ENCODE measurements at regions not wholly inside any gene's neighbourhood (a gene's known extent, or its start where the extent isn't known, plus 50 kb on each side); places are given as distances from the start of the nearest gene placed in this dataset.

- Histone ChIP-seq H3K4me1 (no peaks in the 10 kb centered on the region), H3K36me3 (replicated peaks) (no peaks in the 10 kb centered on the region), H3K4me3 (no peak overlapping the region), H3K9me3 (no peaks in the 10 kb centered on the region; the same call in 1 of the 2 replicates), H3K27me3 (ENCODE audit: low read depth) (no peaks in the 10 kb centered on the region)
- in situ Hi-C loops (cut with MboI; ENCODE audit: low sequenced_read_pairs) = no loop called here
- DNase-seq (ENCODE audit: low spot score in 2 of 2) = no peak
Observed at GRCh38 chrX:94400488-94400887, 726.5 kb downstream of the FAM133A start.

GRCh38 chrX:94401426-94401825, 727.4 kb downstream of the FAM133A start:
- no peak overlapping the region for H3K4me3 ChIP-seq
- DNase-seq (ENCODE audit: low spot score in 2 of 2) = no peak
- in situ Hi-C loops (cut with MboI; ENCODE audit: low sequenced_read_pairs) = no loop called here
- no peaks in the 10 kb centered on the region; the same call in 1 of the 2 replicates for H3K9me3 ChIP-seq
- no peaks in the 10 kb centered on the region for H3K4me1 ChIP-seq
- H3K27me3 ChIP-seq (ENCODE audit: low read depth) = no peaks in the 10 kb centered on the region
- H3K36me3 ChIP-seq (replicated peaks) = no peaks in the 10 kb centered on the region

- no peaks in the 10 kb centered on the region for H3K9me3 ChIP-seq
- no peak overlapping the region for H3K4me3 ChIP-seq
- in situ Hi-C loops (cut with MboI; ENCODE audit: low sequenced_read_pairs) = no loop called here
- DNase-seq (ENCODE audit: low spot score in 2 of 2) = no peak
- H3K4me1 ChIP-seq = no peaks in the 10 kb centered on the region
- no peaks in the 10 kb centered on the region for H3K36me3 ChIP-seq (replicated peaks)
- no peaks in the 10 kb centered on the region for H3K27me3 ChIP-seq (ENCODE audit: low read depth)
Observed at GRCh38 chrX:94414746-94415145, 740.7 kb downstream of the FAM133A start.

- no peak for DNase-seq (ENCODE audit: low spot score in 2 of 2)
- Histone ChIP-seq H3K27me3 (ENCODE audit: low read depth) (no peaks in the 10 kb centered on the region), H3K36me3 (replicated peaks) (no peaks in the 10 kb centered on the region), H3K4me3 (no peak overlapping the region), H3K4me1 (no peaks in the 10 kb centered on the region), H3K9me3 (no peaks in the 10 kb centered on the region)
- in situ Hi-C loops (cut with MboI; ENCODE audit: low sequenced_read_pairs) = no loop called here
Observed at GRCh38 chrX:94418065-94418464, 744.1 kb downstream of the FAM133A start.

GRCh38 chrX:94424456-94424855, 750.5 kb downstream of the FAM133A start:
- Histone ChIP-seq H3K27me3 (ENCODE audit: low read depth) (no peaks in the 10 kb centered on the region), H3K36me3 (replicated peaks) (no peaks in the 10 kb centered on the region), H3K4me1 (no peaks in the 10 kb centered on the region), H3K9me3 (no peaks in the 10 kb centered on the region), H3K4me3 (no peak overlapping the region)
- in situ Hi-C loops (cut with MboI; ENCODE audit: low sequenced_read_pairs) = no loop called here
- DNase-seq (ENCODE audit: low spot score in 2 of 2) = no peak

GRCh38 chrX:94430091-94430490, 756.1 kb downstream of the FAM133A start:
- no peaks in the 10 kb centered on the region for H3K36me3 ChIP-seq (replicated peaks)
- no peak overlapping the region for H3K4me3 ChIP-seq
- no peaks in the 10 kb centered on the region for H3K27me3 ChIP-seq (ENCODE audit: low read depth)
- H3K9me3 ChIP-seq = no peaks in the 10 kb centered on the region
- in situ Hi-C loops (cut with MboI; ENCODE audit: low sequenced_read_pairs) = no loop called here
- no peak for DNase-seq (ENCODE audit: low spot score in 2 of 2)
- H3K4me1 ChIP-seq = no peaks in the 10 kb centered on the region

GRCh38 chrX:94435799-94436198, 761.8 kb downstream of the FAM133A start:
- no peaks in the 10 kb centered on the region for H3K36me3 ChIP-seq (replicated peaks)
- in situ Hi-C loops (cut with MboI; ENCODE audit: low sequenced_read_pairs) = no loop called here
- H3K9me3 ChIP-seq = no peaks in the 10 kb centered on the region
- no peaks in the 10 kb centered on the region for H3K4me1 ChIP-seq
- H3K4me3 ChIP-seq = no peak overlapping the region
- H3K27me3 ChIP-seq (ENCODE audit: low read depth) = no peaks in the 10 kb centered on the region
- no peak for DNase-seq (ENCODE audit: low spot score in 2 of 2)

- no peaks in the 10 kb centered on the region for H3K36me3 ChIP-seq (replicated peaks)
- no peak overlapping the region for H3K4me3 ChIP-seq
- no peaks in the 10 kb centered on the region for H3K9me3 ChIP-seq
- DNase-seq (ENCODE audit: low spot score in 2 of 2) = no peak
- H3K27me3 ChIP-seq (ENCODE audit: low read depth) = no peaks in the 10 kb centered on the region
- in situ Hi-C loops (cut with MboI; ENCODE audit: low sequenced_read_pairs) = no loop called here
- H3K4me1 ChIP-seq = no peaks in the 10 kb centered on the region
Observed at GRCh38 chrX:94454159-94454558, 780.2 kb downstream of the FAM133A start.

DNA sequence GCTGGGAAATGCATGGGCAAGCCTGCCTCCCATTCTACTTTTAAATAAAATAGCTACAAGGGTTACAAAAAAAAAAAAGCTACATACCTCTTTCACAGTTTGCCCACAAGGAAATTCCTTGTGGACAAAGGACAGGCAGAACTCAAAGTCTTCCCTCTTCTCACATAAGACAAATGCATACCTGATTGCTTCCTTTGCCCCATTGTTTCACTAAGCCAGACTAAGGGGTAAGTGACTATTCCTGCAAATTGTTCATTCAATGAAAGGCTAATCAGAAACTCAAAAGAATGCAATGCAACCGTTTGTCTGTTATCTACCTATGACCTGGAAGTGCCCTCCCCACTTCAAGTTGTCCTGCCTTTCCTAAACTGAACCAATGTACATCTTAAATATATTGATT, 780.6 kb downstream of the FAM133A start:
- in situ Hi-C loops (cut with MboI; ENCODE audit: low sequenced_read_pairs) = no loop called here
- Histone ChIP-seq H3K4me1 (no peaks in the 10 kb centered on the region), H3K27me3 (ENCODE audit: low read depth) (no peaks in the 10 kb centered on the region), H3K4me3 (no peak overlapping the region), H3K9me3 (no peaks in the 10 kb centered on the region), H3K36me3 (replicated peaks) (no peaks in the 10 kb centered on the region)
- DNase-seq (ENCODE audit: low spot score in 2 of 2) = no peak

DNA sequence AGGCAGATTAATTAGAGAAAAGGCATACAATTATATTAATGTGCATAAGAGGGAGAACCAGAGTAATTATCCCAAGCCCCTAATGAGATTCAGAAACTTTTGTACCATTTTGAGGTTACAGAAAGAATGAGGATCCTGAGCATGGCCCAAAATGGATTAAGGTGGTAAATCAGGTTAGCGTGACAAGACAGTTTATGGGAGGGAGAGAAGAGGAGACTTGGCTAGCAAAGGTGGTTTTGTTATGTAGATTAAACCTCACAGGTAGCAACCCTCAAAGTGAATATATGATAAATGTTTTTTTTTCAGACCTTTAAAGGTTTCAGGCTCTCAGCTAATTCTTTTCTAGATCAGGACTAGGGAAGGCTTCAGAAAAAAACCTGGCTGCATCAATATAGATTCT, 781.8 kb downstream of the FAM133A start:
- no peaks in the 10 kb centered on the region for H3K9me3 ChIP-seq
- DNase-seq (ENCODE audit: low spot score in 2 of 2) = peak in 1 of 2 experiments; percentile 18
- H3K4me1 ChIP-seq = no peaks in the 10 kb centered on the region
- H3K4me3 ChIP-seq = no peak overlapping the region
- H3K27me3 ChIP-seq (ENCODE audit: low read depth) = no peaks in the 10 kb centered on the region
- in situ Hi-C loops (cut with MboI; ENCODE audit: low sequenced_read_pairs) = no loop called here
- H3K36me3 ChIP-seq (replicated peaks) = no peaks in the 10 kb centered on the region

DNA sequence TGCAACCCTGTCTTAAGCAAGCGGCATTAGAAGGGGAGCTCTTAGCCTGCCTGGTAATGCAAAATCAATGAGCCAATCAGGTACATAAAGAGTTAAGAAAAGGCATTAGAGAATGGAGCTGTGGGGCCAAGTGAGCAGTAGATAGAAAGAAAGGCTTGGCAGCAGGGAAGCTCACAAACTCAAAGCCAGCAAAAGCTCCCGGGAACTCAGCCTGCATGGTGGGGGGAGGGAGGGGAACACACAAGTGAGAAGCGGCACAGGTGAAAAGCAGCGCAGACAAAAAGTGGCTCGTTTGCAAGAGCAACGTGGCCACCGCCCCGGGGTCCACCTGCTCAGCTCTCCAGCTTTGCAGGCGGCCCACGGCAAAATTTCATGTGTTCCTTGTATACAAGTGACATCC, 818.5 kb downstream of the FAM133A start:
- Histone ChIP-seq H3K4me1 (no peaks in the 10 kb centered on the region; the same call in 1 of the 2 replicates), H3K27me3 (ENCODE audit: low read depth) (no peaks in the 10 kb centered on the region), H3K4me3 (no peak overlapping the region), H3K9me3 (no peaks in the 10 kb centered on the region), H3K36me3 (replicated peaks) (no peaks in the 10 kb centered on the region)
- in situ Hi-C loops (cut with MboI; ENCODE audit: low sequenced_read_pairs) = no loop called here
- peak in 1 of 2 experiments; percentile 10 for DNase-seq (ENCODE audit: low spot score in 2 of 2)

- H3K36me3 ChIP-seq (replicated peaks) = no peaks in the 10 kb centered on the region
- no peak for DNase-seq (ENCODE audit: low spot score in 2 of 2)
- no peak overlapping the region for H3K4me3 ChIP-seq
- H3K4me1 ChIP-seq = no peaks in the 10 kb centered on the region; the same call in 1 of the 2 replicates
- H3K9me3 ChIP-seq = no peaks in the 10 kb centered on the region
- in situ Hi-C loops (cut with MboI; ENCODE audit: low sequenced_read_pairs) = no loop called here
- no peaks in the 10 kb centered on the region for H3K27me3 ChIP-seq (ENCODE audit: low read depth)
Observed at GRCh38 chrX:94493405-94493804, 819.4 kb downstream of the FAM133A start.

DNA sequence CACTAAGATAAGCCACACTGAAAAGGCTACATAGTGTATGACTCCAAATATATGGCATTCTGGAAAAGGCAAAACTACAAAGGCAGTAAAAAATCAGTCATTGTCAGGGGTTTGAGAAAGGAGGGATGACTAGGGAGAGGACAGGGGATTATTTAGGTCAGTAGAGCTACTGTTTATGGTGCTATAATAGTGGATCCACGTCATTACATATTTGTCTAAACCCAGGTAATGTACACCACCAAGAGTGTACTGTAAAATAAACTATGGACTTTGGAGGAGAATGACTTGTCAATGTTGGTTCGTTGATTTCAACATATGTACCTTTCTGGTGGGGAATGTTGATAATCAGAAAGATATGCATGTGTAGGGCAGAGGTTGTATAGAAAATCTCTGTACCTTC, 837.6 kb downstream of the FAM133A start:
- no peaks in the 10 kb centered on the region for H3K36me3 ChIP-seq (replicated peaks)
- H3K27me3 ChIP-seq (ENCODE audit: low read depth) = no peaks in the 10 kb centered on the region
- no peaks in the 10 kb centered on the region; the same call in 1 of the 2 replicates for H3K4me1 ChIP-seq
- H3K4me3 ChIP-seq = no peak overlapping the region
- no peak for DNase-seq (ENCODE audit: low spot score in 2 of 2)
- H3K9me3 ChIP-seq = no peaks in the 10 kb centered on the region
- in situ Hi-C loops (cut with MboI; ENCODE audit: low sequenced_read_pairs) = no loop called here

DNA sequence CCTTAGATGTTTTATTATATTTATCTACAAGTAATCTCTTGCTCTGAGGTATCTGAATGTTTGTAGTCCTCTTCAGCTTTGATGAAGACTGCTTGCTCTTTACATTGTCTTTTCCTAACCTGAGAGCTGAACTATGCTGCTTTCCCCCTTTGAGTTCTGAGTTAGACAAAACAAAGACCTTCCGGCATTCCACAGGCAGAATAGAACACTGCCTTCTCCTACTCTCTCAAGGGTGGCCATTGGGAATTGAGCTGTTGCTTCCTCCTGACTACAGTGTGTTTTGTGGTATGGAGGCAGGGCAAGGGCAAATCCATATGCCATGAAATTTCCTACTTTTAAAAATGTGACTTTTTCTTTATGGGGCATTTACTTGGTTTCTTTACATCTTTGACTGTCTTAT, 841.0 kb downstream of the FAM133A start:
- H3K4me1 ChIP-seq = no peaks in the 10 kb centered on the region; the same call in 1 of the 2 replicates
- no peaks in the 10 kb centered on the region for H3K27me3 ChIP-seq (ENCODE audit: low read depth)
- no peak overlapping the region for H3K4me3 ChIP-seq
- no peaks in the 10 kb centered on the region for H3K36me3 ChIP-seq (replicated peaks)
- in situ Hi-C loops (cut with MboI; ENCODE audit: low sequenced_read_pairs) = no loop called here
- no peaks in the 10 kb centered on the region for H3K9me3 ChIP-seq
- no peak for DNase-seq (ENCODE audit: low spot score in 2 of 2)

DNA sequence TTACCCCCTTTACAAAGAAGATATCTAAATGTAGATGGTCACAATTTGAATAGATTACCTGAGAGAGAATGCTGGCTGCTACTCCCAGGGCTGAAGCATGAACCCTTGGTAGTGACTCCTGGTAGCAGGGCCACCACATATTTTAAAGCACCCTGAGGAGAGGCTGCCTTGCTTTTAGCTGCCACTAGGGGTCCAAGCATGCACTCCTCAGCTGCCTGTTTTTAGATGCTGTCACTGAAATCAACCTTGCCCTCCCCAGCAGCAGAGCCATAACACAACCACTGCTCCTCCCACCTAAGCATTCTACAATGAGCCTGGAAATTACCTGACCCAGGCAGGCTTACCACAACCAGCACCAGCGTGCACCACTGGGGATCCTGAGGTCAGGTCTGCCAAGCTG, 850.9 kb downstream of the FAM133A start:
- H3K27me3 ChIP-seq (ENCODE audit: low read depth) = no peaks in the 10 kb centered on the region
- no peaks in the 10 kb centered on the region for H3K9me3 ChIP-seq
- DNase-seq (ENCODE audit: low spot score in 2 of 2) = peak in 1 of 2 experiments; percentile 18
- no peaks in the 10 kb centered on the region for H3K36me3 ChIP-seq (replicated peaks)
- no peak overlapping the region for H3K4me3 ChIP-seq
- in situ Hi-C loops (cut with MboI; ENCODE audit: low sequenced_read_pairs) = no loop called here
- no peaks in the 10 kb centered on the region for H3K4me1 ChIP-seq

Measured in HAP-1 (cell line).